ENCODE measurements at regions not wholly inside any gene's neighbourhood (a gene's known extent, or its start where the extent isn't known, plus 50 kb on each side); places are given as distances from the start of the nearest gene placed in this dataset.

- Histone ChIP-seq H3K9me1 (replicated peaks; ENCODE audit: control insufficient read depth, extremely low read depth, insufficient read depth, low read length) (no peaks in the 10 kb centered on the region), H3K27ac (ENCODE audit: insufficient read depth, low read depth, low read length) (no peak overlapping the region), H4K20me1 (replicated peaks; ENCODE audit: control insufficient read depth, extremely low read depth, insufficient read depth, low read length) (no peaks in the 10 kb centered on the region), H3K4me3 (replicated peaks in 1 of 3; ENCODE audit: insufficient read depth in 1 of 3, low read depth in 1 of 3, low read length in 3 of 3) (no peak overlapping the region), H2AFZ (ENCODE audit: low read depth, low read length) (no peak overlapping the region), H3K9me3 (replicated peaks; ENCODE audit: control insufficient read depth, insufficient read depth, low read length) (peaks cover 2% of the 10 kb centered on the region), H3K79me2 (ENCODE audit: control insufficient read depth, insufficient read depth, low read length) (no peaks in the 10 kb centered on the region), H3K36me3 (ENCODE audit: control insufficient read depth in 2 of 2, extremely low read depth in 1 of 2, insufficient read depth in 2 of 2, low read length in 2 of 2) (no peaks in the 10 kb centered on the region), H3K9ac (replicated peaks; ENCODE audit: extremely low read depth, insufficient read depth, low read length) (no peak overlapping the region), H3K4me1 (ENCODE audit: control insufficient read depth, extremely low read depth, insufficient read depth, low read length) (no peaks in the 10 kb centered on the region), H3K4me2 (ENCODE audit: insufficient read depth, low read length) (no peak overlapping the region), H3K27me3 (ENCODE audit: control insufficient read depth in 2 of 2, insufficient read depth in 2 of 2, low read length in 2 of 2) (no peaks in the 10 kb centered on the region)
- intact Hi-C loops (cut with micrococcal nuclease) (no loop called here), dilution Hi-C loops (cut with MboI; ENCODE audit: extremely low pct_ligation_motif_present, low sequenced_read_pairs) (no loop called here)
- no peak for DNase-seq (ENCODE audit: low read depth, low spot score)
- BruUV-seq (replicated peaks): no TSS peak
- no peak for FAIRE-seq
- POLR2A ChIA-PET: no interaction called here
- TF ChIP-seq GATA2 (IDR thresholded peaks at IDR 0.05; ENCODE audit: insufficient read depth, insufficient read length, low read depth, low read length): no peak
- no peak for TF ChIP-seq CTCF (IDR thresholded peaks at IDR 0.05; ENCODE audit: extremely low read depth in 1 of 2, insufficient read depth in 1 of 2, low read depth in 1 of 2, low read length in 2 of 2)
- no peak for TF ChIP-seq MYC (IDR thresholded peaks at IDR 0.05; ENCODE audit: low read depth, low read length)
- TF ChIP-seq MAX (IDR thresholded peaks at IDR 0.05; ENCODE audit: insufficient read depth, insufficient read length): no peak
- TF ChIP-seq FOS (IDR thresholded peaks at IDR 0.05; ENCODE audit: borderline replicate concordance, insufficient read depth, low read length): no peak
- TF ChIP-seq POLR2AphosphoS5 (IDR thresholded peaks at IDR 0.05; ENCODE audit: insufficient read depth, low read depth, low read length): no peak
- no peak for TF ChIP-seq JUN (IDR thresholded peaks at IDR 0.05; ENCODE audit: borderline replicate concordance, insufficient read depth, insufficient read length, low read depth)
- TF ChIP-seq EZH2 (IDR thresholded peaks at IDR 0.05; ENCODE audit: borderline replicate concordance, low read depth, low read length, severe bottlenecking): no peak
- TF ChIP-seq POLR2A (IDR thresholded peaks at IDR 0.05; ENCODE audit: low read depth, low read length): no peak
- CTCF ChIA-PET: no interaction called here
Measured at GRCh38 chr13:82947683-82948082, 934.6 kb downstream of the SLITRK1 start.

Data from endothelial cell of umbilical vein (primary cell).